HG03280 (cell line): ENCODE measurements at regions not wholly inside any gene's neighbourhood (a gene's known extent, or its start where the extent isn't known, plus 50 kb on each side); places are given as distances from the start of the nearest gene placed in this dataset.
"Not testable (repeated sequence)": the region's sequence is repeated elsewhere in the genome, so short reads cannot be mapped to it uniquely, and the experiment has no call there.

ENCODE experiments used
- ATAC-seq: cut with Tn5 transposase; IDR thresholded peaks from one replicate; pipeline ENCODE4 v1.9.1; 2021; ENCODE audit warnings: mild to moderate bottlenecking, moderate library complexity; ENCODE audit not compliant: unreplicated experiment

- no peak for ATAC-seq
Measured at GRCh38 chr7:110521357-110521911, 569.5 kb upstream of the LRRN3 start.

DNA sequence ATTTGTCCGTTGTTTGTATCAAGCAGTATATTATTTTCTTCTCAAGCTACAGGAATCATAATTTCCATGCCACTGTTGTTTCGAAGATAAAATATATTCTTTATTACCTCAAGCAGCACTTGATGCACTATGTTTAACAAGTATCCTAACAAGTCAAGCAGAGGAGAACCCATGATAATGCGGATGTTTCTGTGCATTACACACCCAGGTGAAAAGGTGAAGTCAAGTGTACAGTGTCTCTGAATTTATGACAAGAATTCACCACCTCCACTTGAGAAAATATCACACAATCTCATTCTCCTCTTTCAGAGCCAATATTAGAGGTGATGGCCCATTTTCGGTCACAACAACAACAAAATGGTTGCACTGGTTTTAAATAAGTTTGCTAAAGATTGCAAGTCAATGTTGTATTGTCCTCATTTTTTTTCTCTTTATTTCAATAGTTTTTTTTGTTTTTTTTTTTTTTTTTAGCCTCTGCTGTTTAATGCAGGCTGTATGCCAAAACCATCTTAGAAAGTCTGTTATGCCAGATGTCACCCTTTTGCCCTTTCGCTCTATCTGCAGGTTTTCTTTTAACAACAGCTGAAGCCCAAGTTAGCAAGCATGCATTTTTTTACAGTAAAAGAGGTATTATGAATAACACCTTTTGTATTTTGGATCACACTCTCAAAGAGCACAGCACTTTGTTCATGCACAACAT is 568.7 kb upstream of the LRRN3 start:
- ATAC-seq = no peak

DNA sequence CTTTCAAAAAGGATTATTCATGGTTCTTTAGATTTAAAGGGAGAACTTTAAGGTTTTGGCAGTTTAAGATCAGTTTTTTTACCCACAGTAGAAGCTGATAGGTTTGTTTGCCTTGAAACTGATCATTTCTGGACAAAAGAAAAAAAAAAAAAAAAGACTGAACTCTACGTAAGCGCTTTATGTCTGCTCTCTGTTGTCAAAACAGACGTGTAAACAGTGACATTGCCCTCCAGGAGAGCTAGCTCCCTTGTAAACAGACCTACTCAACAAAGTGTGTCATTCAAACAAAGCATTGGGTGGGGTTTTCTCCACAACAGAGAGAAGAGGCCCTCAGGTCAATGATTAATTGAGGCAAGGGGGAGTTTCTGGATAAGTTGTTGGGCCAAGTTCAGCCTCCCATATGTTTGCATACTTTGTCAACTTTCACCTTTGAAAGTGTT is 568.1 kb upstream of the LRRN3 start:
- no peak for ATAC-seq

DNA sequence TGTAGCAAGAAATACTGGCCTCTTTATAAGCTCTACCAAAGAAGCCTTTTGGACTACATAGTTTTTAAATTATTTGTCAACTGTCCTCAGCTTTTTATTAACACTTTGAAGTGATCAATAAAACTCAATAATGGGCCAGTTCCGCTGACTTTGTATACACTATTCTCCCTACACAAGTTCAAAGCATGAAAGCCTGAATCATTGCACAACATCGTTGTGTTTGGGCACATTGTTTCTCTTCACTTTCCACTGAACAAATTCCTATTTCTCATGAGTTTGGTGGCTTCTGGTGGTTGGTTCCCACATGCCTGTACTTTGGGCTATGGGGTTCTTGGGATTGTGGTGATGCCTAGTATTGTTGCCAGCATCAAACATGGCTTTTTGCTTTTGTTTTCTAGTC is 561.8 kb upstream of the LRRN3 start:
- no peak for ATAC-seq

GRCh38 chr7:110531186-110531585 is 559.7 kb upstream of the LRRN3 start:
- ATAC-seq = no peak

- ATAC-seq = no peak
Measured at GRCh38 chr7:110534241-110534931, 556.5 kb upstream of the LRRN3 start.

GRCh38 chr7:110539216-110539615 is 551.7 kb upstream of the LRRN3 start:
- ATAC-seq = no peak

DNA sequence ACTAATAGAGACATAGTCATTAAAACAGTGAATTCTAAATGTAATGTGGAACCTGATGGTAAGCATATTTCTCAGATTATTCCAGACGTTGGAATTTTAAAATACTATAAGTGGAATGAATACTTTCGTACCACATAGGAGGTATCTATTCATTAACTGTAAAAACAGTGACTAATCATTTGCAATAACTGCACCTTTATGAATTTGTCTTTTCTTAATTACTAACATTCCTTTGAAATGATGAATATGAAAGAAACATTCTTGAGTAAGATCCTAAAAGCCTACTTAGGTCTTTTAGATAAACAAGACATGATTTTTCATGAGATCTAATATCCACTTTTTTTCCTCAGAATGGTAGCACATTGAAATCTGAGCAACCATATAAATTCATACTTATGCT is 549.0 kb upstream of the LRRN3 start:
- ATAC-seq = no peak

- no peak for ATAC-seq
Measured at GRCh38 chr7:110544194-110544593, 546.7 kb upstream of the LRRN3 start.

DNA sequence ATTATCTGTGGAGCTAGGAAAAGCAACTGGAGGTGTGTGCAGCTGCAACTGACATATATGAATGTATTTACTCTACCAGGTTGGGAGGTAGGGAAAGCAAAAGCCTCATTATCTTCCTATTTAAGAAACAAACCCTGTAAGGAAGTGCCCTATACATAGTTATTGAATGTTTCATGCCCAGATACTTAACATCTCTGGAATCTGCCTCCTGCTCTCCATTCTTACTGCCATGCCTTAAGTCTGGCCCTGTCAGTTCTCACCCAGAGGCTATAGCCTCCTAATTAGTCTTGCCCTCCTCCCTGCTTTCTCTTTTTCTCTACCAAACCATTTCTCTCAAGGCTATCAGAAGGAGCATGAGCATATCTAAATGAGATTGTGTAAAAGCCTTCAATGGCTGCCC is 542.6 kb upstream of the LRRN3 start:
- ATAC-seq = no peak

- no peak for ATAC-seq
Measured at GRCh38 chr7:110557136-110557535, 533.8 kb upstream of the LRRN3 start.

- not testable (repeated sequence) for ATAC-seq
Measured at GRCh38 chr7:110563286-110563685, 527.6 kb upstream of the LRRN3 start.

DNA sequence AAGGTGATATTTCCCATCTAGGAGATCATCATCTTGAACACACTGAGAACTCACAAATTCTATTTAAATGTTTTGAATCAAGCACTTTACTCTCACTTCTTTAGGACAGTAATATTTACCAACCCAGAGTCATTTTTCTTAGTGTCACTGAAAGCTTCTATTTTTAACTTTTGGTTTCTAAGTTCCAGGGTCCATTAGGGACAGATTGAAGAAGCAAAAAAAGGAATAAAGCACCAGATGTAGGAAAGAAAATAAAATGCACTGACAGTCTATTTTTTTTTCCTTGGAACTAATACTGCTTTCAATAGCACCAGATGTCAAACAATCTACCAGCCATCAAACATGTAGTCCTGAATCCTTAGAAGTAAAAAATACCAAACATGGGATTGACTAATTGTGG is 526.7 kb upstream of the LRRN3 start:
- no peak for ATAC-seq

DNA sequence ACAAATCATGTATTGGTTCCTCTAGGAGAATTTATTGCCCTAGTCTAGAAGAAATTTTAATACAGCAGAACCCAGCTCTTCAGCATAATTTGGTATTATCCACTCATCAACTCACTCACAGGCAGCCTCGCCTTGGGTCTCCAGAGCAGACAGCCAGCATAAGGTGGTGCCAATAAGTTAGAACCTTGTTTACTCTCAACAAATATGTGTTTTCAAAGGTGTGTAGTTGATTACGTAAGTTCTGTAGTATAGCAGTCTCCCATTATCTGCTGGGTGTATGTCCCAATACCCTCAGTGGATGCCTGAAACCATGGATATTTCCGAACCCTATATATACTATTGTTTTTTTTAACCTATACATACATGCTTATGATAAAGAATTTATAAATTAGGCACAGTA is 522.5 kb upstream of the LRRN3 start:
- ATAC-seq = no peak

DNA sequence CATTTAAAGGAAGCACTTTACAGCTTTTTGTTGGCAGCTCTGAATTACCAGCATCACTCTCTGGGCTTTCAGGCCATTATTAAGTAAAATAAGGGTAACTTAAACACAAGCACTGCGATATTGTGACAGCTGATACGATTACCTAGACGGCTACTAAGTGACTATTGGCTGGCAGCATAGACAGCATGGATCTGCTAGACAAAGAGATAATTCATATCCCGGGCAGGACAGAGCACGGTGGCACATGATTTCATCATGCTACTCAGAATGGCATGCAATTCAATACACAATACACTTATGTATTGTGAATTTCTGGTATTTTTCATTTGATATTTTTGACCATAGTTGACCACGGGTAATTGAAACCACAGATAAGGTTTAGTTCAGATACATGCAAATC is 522.0 kb upstream of the LRRN3 start:
- no peak for ATAC-seq

- no peak for ATAC-seq
Measured at GRCh38 chr7:110569486-110570205, 521.3 kb upstream of the LRRN3 start.

DNA sequence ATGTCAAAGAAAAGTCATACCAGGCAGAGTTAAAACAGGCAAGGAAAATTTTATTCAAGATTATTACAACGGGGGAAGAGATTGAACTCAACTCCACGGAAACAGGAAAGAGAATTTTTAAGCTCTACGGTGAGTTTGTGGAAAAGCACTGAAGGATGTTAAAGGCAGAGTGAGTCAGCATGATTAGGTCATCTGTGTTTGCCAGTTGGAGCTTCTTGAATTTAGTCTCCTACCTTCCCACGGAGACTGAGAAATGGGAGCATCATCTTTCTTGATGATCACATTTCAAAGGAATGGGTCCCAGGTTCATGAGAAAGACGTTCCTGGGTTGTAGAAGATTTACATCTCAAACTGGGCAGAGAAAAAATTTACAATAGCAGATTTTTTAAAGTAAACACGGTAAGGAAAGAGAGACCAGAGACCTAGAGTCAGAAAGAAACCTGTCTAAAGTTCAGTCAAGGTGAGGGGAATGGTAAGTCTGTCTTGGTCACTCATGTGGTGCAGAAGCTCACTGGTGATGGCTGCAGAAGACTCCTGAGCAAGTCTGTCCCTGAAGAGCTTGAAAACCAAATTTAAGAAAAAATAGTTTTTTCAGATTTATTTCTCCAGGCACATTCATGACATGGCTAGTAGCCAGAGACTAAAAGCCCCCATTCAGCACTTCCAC is 516.9 kb upstream of the LRRN3 start:
- no peak for ATAC-seq

DNA sequence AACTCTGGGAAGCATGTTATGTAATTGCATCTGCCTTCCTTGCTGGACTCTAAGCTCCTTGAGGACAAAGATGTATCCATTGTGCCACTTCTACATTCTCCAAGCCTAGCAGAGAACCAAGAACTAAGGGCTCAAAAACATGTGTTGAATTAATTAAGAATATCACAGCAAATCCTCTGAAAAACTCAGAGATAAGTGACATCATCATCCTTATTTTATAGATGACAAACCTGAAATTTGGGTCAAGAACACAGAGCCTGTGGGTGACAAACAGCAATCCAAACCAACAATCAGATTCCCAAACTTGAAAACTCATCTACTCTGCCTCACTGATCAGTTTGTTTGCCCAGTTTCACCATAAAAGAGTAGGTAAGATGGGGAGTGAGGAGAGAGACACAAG is 503.6 kb upstream of the LRRN3 start:
- ATAC-seq = no peak

GRCh38 chr7:110590415-110590814 is 500.5 kb upstream of the LRRN3 start:
- ATAC-seq = no peak

- ATAC-seq = no peak
Measured at GRCh38 chr7:110591341-110591740, 499.6 kb upstream of the LRRN3 start.

DNA sequence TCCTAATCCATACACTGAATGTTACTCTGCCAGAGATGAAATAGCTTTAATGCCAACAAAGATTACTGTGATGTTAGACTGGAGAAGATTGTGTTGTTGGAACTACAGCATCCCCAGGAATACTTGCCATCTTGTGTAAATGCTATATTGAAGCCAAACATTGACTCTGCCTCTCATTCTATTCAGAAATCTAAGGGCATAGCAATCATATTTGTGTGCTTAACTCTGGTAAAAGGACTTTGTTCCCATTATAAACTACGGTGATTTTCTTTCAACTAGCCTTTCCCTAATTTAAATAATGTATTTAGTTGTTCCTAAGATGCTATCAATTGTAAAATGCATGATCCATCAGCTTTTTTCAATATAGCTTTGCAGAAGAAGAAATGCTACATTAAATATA is 498.4 kb upstream of the LRRN3 start:
- no peak for ATAC-seq
